Ovary (tissue), 7 donors: ENCODE measurements at regions not wholly inside any gene's neighbourhood (a gene's known extent, or its start where the extent isn't known, plus 50 kb on each side); places are given as distances from the start of the nearest gene placed in this dataset.
A peak's percentile ranks its signal among the peaks of the same experiment; 100 is the strongest.

Source experiments
- DNase-seq, 5 donors: peaks; one replicate each; pipeline ENCODE4 v3.0.0-alpha.2; 2019 to 2020
- H3K27ac ChIP-seq, 2 donors: fragments of 200-600 bp; one replicate each; pipeline versions ENCODE4 v1.5.1 to v1.8.0; 2019 to 2022
- H3K27me3 ChIP-seq: fragments of 200-600 bp; one replicate; pipeline ENCODE4 v1.8.0; 2022
- H3K36me3 ChIP-seq: fragments of 200-600 bp; sonication (generic); one replicate; pipeline ENCODE4 v1.5.1; 2019
- H3K4me1 ChIP-seq: one replicate; pipeline ENCODE4 v1.8.1; 2013; ENCODE audit warnings: mild to moderate bottlenecking, moderate library complexity; ENCODE audit not compliant: insufficient read depth
- H3K4me3 ChIP-seq: fragments of 200-600 bp; sonication (generic); one replicate; pipeline ENCODE4 v1.5.1; 2017
- H3K9me3 ChIP-seq, 2 donors: fragments of 200-600 bp in 1 of 2; sonication (generic) in 1 of 2; one replicate each; pipeline versions ENCODE4 v1.5.1 to v1.8.1; 2013 to 2019; ENCODE audit warnings: mild to moderate bottlenecking in 1 of 2, moderate library complexity in 1 of 2
- CTCF ChIP-seq, 3 donors: fragments of 450-650 bp in 2 of 3; fragments of 200-600 bp in 1 of 3; IDR thresholded peaks; one replicate each; pipeline versions ENCODE4 v1.5.1 to v1.8.0; 2016 to 2022; ENCODE audit warnings: antibody characterized with exemption in 3 of 3, mild to moderate bottlenecking in 1 of 3
- EP300 ChIP-seq: sonication (generic); formaldehyde crosslinking; IDR thresholded peaks from one replicate; pipeline ENCODE4 v1.6.1; 2017; ENCODE audit warnings: antibody characterized with exemption
- POLR2A ChIP-seq: fragments of 450-650 bp; IDR thresholded peaks from one replicate; pipeline ENCODE4 v1.6.1; 2017; ENCODE audit warnings: antibody characterized with exemption, mild to moderate bottlenecking, moderate library complexity
- WGBS, 3 donors: extraction: QIAGEN DNeasy Blood & Tissue Kit in 1 of 3; methylation state at CpG; one replicate each; pipeline versions ENCODE4 v1.1.5 to v1.1.7; 2013 to 2017; 5-methylcytosine and 5-hydroxymethylcytosine counted together
- intact Hi-C, 4 donors: fragments of 100-400 bp; cut with DNase I; formaldehyde crosslinking; loops; one replicate each; pipeline versions ENCODE4 v1.11.0 to v1.15.1; 2022 to 2023
- donor health status: DM: no; HTN: no; CAD: no; lungs with moderate emphysema.
- donor health status: DM: no; HTN: no; CAD: no.
- donor health status: Bipolar disorder and iron deficiency.
- donor health status: DM: no; HTN: no; CAD: no.
- donor health status: DM: yes; HTN: yes; CAD: no.

GRCh38 chr3:139289860-139290524, 53.8 kb upstream of the MRPS22 start:
- DNase-seq = peak in 1 of 5 donors; percentile 30
- Histone ChIP-seq H3K4me3 (no peak overlapping the region), H3K9me3 (no peaks in the 10 kb centered on the region), H3K36me3 (no peaks in the 10 kb centered on the region), H3K27me3 (no peaks in the 10 kb centered on the region), H3K27ac (no peak overlapping the region), H3K4me1 (peaks cover 27% of the 10 kb centered on the region)
- intact Hi-C loops = no loop called here
- no peak for TF ChIP-seq EP300
- no peak for TF ChIP-seq CTCF (IDR thresholded peaks at IDR 0.05)
- TF ChIP-seq POLR2A = no peak
- WGBS, 3 donors = 89 to 96% (median 94%) methylated on average over 6 of the region's 6 CpGs

- Histone ChIP-seq H3K27me3 (no peaks in the 10 kb centered on the region), H3K4me3 (no peak overlapping the region), H3K36me3 (no peaks in the 10 kb centered on the region), H3K4me1 (peaks cover 23% of the 10 kb centered on the region), H3K27ac (no peak overlapping the region), H3K9me3 (no peaks in the 10 kb centered on the region)
- 68 to 80% (median 70%) methylated on average over 4 of the region's 4 CpGs for WGBS, 3 donors
- intact Hi-C loops = no loop called here
- no peak for DNase-seq
- no peak for TF ChIP-seq CTCF (IDR thresholded peaks at IDR 0.05)
- no peak for TF ChIP-seq POLR2A
- no peak for TF ChIP-seq EP300
Measured at GRCh38 chr3:139291276-139292051, 52.4 kb upstream of the MRPS22 start.

DNA sequence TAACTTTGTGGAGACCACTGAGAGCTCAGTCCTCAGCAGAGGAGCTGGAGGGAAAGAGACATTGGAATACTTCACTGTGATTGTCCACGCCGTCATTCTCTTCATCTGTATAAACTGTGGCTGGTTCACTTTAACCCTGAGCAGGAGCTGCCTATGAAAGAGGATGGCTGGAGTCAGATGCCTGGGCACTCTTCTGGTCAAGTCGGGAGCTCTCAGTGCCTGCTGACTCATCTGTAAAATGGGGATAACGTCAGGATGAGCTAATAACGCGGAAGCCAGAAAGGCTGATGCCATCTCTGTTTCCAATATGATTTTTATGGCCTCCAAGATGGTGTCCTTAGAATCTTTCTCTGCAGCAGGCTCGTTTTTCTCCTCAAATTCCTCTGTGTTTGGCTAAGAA, 51.6 kb upstream of the MRPS22 start:
- Histone ChIP-seq H3K4me1 (peaks cover 17% of the 10 kb centered on the region), H3K9me3 (no peaks in the 10 kb centered on the region), H3K27me3 (no peaks in the 10 kb centered on the region), H3K36me3 (no peaks in the 10 kb centered on the region), H3K27ac (peak overlapping the region in 1 of 2 donors; percentile 69), H3K4me3 (no peak overlapping the region)
- TF ChIP-seq POLR2A (no peak), CTCF (IDR thresholded peaks at IDR 0.05) (no peak), EP300 (no peak)
- no peak for DNase-seq
- WGBS, 3 donors = 57 to 69% (median 60%) methylated on average over 7 of the region's 7 CpGs
- intact Hi-C loops = no loop called here

GRCh38 chr3:139292711-139293664, 50.8 kb upstream of the MRPS22 start:
- 30 to 55% (median 45%) methylated on average over 15 of the region's 15 CpGs for WGBS, 3 donors
- intact Hi-C loops = no loop called here
- Histone ChIP-seq H3K36me3 (no peaks in the 10 kb centered on the region), H3K9me3 (no peaks in the 10 kb centered on the region), H3K27ac (peak overlapping the region in 1 of 2 donors; percentile 69), H3K4me1 (peaks cover 14% of the 10 kb centered on the region), H3K4me3 (no peak overlapping the region), H3K27me3 (no peaks in the 10 kb centered on the region)
- TF ChIP-seq EP300 (no peak), POLR2A (no peak), CTCF (IDR thresholded peaks at IDR 0.05) (no peak)
- no peak for DNase-seq
